GM18505 (cell line): ENCODE measurements at regions not wholly inside any gene's neighbourhood (a gene's known extent, or its start where the extent isn't known, plus 50 kb on each side); places are given as distances from the start of the nearest gene placed in this dataset.
"Not testable (repeated sequence)": the region's sequence is repeated elsewhere in the genome, so short reads cannot be mapped to it uniquely, and the experiment has no call there.

ENCODE experiments used
- ATAC-seq: cut with Tn5 transposase; IDR thresholded peaks from one replicate; pipeline ENCODE4 v1.9.1; 2021; ENCODE audit not compliant: unreplicated experiment
- POLR2A ChIP-seq: IDR thresholded peaks from 4 replicates; pipeline ENCODE4 v1.6.1; 2011; ENCODE audit warnings: borderline replicate concordance; ENCODE audit not compliant: insufficient read depth, insufficient read length; ENCODE audit errors: extremely low read depth

DNA sequence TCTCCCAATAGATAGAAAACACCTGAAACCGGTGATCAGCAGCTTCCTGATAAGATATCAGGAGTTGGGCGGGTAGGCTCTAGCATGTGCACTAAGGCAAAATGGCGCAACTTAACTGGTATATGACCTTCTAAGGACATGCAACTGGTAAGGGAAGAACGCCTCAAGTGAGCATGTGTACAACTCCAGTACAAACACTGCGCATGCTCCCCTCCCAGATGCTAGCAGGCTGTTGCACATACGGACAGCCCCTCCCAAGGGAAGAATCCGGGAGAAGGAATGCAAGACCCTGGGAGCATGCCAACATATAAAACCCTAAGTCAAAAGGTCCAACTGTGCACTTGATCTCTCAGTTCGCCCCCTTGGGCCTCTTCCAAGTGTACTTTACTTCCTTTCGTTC, 110.8 kb downstream of the TSEN15 start:
- TF ChIP-seq POLR2A, result no peak
- ATAC-seq, result no peak

DNA sequence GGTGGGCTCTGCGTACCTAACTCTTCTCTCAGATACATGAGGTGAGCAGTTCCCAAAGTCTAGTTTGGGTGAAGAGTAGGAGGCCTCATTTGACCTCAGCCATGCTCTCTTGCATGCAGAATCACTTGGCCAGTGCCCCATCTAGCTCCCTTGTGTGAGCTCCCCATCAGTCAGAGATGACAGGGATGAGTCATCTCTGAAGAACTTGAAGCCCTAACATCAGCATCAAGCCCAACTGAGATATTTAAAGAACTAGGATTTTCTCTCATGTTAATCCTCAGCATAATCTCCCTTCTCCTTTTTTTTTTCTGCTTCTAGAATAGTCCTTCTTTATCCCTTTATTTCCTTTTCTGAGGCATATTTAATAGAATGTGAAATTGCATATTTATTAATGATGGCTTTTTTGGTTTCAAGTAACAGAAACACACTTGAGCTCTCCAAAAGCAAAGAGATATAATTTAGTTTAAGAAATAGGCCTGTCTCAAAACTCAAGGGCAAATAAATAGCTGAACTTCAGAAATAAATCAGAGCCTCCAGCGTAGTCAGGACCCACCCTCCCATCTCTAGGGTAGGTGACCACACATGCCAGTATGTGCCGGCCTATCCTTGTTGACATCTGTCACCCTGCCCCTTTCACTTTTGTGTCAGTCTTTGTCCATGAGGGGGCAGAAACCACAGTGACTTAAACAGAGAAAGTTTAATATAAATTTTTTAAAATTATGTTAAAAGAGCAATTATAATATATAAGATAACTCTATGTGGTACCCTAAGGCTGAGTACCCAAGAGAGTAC, 112.3 kb downstream of the TSEN15 start:
- no peak for TF ChIP-seq POLR2A
- ATAC-seq, result peak; percentile 90

DNA sequence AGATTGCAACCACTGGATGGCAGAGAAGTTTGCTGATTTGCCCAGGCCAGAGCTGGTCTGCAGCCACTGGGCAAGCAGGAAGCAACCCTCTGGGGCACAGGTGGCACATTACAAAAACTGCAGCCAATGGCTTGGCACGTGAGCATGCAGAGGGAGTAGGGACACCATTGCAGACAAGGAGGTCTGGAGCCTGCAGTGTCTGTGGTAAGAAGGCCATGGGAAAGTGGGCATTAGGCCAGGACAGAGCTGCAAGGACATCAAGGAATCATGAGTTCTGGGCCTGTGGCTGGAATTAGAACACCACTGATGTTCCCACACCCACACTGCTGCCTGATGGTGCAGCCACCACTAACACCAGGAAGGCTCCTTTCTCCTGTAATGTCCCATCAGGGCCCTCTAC, 113.0 kb downstream of the TSEN15 start:
- no peak for TF ChIP-seq POLR2A
- ATAC-seq, result no peak

DNA sequence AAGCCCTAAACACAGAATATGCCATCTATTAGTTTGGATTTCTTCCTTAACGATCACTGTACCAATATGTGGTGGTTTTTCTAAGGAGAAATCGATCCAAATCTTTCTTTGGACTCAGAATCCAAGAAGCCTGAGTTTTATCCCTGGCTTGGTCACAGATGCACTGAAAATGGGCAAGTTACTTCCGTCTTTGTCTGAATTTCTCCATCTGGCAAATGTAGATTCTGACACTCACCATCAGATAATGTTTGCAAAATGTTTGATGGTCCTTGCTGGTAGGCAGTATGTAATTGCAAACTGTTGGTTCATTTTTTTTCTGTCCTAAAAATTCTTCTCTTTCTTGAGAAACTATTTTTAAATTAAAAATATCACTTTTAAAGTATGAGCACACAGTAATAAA, 115.0 kb downstream of the TSEN15 start:
- ATAC-seq, result no peak
- TF ChIP-seq POLR2A, result no peak

DNA sequence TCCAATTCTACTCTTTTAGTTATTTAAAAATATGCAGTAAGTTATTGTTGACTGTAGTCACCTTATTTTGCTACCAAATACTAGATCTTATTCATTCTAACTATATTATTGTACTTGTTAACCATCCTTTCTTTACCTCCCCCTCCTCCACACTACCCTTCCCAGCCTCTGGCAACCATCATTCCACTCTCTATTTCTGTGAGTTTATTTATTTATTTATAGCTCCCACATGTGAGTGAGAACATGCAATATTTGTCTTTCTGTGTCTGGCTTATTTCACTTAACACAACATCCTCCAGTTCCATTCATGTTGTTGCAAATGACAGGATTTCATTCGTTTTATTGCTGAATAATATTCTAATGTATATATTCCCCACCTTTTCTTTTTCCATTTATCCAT, 115.8 kb downstream of the TSEN15 start:
- no peak for ATAC-seq
- no peak for TF ChIP-seq POLR2A

DNA sequence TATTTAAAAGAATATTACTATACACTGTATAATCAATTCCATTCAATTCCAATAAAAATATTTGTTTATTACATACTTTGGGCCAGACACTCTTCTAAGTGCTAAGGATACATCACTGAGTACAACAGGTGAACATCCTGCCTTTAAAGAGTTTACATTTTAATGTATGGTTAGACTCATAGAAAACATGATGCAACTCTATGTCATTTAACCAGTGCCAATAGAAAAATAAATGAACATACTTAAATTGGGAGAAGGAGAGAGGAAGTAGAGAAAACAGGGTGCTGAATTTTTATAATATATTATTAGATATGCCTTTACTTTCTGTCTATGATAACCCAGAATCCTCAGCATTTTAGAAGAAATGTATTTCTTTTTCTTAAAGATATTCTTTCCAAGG, 119.2 kb downstream of the TSEN15 start:
- no peak for TF ChIP-seq POLR2A
- ATAC-seq, result no peak

DNA sequence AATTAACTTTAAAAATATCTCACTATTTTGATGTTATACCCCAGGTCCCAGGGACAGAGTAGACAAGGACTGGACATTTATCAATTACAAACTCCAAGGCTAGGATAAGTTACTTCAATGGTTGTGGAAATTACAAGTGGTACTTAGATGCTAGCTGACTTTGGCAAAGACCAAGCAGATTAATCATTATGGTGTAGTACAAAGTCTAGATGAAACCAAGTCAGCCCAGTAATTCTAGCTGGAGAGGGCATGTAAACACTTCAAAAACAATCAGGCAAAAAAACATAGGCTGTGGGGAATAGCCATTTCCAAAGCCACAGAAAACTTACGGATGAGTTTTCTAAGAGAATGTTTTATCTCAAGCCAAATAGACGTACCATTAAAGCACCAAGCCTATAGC, 124.5 kb downstream of the TSEN15 start:
- ATAC-seq, result no peak
- TF ChIP-seq POLR2A, result no peak

DNA sequence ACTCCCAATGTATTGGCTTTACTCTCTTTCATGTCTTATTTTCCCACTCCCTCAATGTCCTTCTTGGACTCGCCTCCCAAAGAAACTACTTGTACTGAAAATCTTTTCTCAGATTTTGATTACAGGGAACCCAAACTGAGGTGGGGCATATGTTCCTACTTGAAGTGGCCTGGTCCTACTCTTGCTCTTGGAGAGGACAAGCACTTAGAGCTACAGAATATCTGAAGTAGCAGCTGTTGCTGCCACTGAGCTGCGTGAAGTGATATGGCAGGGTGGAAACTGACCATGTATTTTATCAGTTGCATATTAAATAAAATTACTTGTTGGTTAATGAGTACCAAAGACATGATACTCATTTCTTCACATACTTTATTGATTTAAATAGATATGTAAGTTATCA, 129.5 kb downstream of the TSEN15 start:
- ATAC-seq, result no peak
- TF ChIP-seq POLR2A, result no peak

DNA sequence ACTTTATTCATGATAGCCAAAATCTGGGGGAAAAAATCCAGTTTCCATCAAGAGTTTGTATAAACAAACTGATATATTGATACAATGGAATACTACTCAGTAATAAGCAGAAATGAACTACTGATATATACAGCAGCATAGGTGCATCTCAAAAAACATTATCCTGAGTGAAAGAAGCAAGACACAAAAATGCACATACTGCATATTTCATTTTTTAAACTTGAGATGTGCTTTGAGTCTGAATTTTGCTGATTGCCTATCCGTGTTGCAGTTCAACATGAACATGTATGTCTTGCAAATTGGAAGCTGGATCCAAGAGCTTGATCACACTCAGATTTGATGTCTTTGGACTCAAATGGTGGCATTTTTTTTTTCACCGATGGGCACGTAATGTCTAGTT, 132.4 kb downstream of the TSEN15 start:
- TF ChIP-seq POLR2A, result no peak
- ATAC-seq, result no peak

DNA sequence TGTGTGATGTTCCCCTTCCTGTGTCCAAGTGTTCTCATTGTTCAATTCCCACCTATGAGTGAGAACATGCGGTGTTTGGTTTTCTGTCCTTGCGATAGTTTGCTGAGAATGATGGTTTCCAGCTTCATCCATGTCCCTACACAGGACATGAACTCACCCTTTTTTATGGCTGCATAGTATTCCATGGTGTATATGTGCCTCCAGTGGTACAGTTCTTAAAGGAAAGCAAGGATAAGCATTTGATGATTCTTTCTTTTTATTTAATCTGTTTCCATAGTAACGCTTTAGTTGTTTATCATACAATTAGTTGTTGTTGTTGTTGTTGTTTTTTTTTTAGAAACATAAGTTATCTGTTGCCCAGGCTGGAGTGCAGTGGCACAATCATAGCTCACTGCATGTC, 133.1 kb downstream of the TSEN15 start:
- ATAC-seq, result not testable (repeated sequence)

DNA sequence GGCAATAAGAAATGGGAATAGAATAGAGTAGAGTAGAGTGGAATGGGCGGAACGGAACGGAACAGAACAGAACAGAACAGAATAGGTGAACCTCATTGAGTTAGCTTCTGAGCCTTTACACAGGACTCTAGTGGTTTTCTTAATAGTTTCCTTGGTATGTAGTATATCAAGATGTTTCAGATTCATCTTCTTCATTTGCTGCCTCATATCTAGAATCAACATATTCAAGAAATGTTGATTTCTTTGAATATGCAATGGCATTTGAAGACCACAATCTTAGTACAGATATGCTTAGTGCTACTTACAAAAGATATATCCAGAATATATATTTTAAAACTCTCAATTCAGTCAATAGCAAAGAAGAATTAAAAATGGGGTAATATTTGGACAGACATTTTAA, 133.8 kb downstream of the TSEN15 start:
- no peak for ATAC-seq
- TF ChIP-seq POLR2A, result no peak

DNA sequence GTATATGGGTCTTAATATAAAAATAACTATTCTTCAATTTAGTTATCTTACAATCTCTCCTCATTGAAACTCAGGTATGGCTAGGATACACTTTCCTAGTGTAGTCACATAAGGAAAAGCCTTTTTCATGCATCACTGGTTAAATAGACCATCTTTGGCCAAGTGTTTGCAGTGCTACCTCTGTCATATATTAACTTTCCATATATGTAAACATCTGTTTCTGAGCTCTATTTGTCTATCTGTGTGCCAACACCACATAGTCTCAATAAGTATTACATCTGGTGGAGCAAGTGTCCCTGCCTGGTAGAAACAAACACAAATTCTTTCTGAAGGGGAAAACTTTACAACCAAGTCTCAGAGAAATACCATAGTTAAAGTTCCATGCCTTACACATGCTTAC, 134.6 kb downstream of the TSEN15 start:
- no peak for ATAC-seq
- no peak for TF ChIP-seq POLR2A

DNA sequence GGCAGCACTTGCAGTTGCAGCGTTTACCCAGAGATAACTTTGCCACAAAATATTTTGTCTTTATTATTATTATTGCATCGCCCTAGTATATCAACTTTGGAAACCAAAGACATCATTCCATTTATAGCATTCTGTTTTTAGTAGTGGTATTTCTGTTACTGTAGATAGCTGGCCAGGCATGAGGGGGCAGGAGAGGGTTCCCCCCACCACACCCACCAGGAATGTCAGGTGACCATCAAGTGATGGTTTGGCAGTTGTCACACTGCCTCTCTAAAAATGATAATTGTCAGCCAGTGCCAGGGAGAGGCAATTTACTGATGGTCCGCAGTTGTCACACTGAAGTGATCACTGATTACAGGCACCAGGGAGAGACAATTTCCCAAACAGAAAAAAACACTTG, 135.6 kb downstream of the TSEN15 start:
- no peak for ATAC-seq
- TF ChIP-seq POLR2A, result no peak

DNA sequence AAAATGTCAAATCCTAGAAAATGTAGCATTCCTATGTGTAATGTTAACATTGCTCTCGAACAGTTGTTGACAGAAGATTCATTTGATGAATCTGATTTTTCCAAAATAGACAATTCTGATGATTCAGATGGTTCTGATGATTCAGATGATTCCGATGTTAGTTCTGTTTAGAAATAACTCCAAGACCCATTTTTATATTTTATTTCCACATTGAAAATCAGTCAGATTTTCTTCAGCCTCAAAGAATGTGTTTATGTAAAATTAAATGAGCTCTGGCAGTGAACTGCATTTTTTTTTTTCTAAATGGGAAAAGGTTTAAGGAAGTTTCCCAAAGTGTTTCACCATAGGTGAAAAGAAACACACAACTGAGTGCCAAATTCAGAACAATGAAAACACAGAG, 136.5 kb downstream of the TSEN15 start:
- TF ChIP-seq POLR2A, result no peak
- no peak for ATAC-seq

DNA sequence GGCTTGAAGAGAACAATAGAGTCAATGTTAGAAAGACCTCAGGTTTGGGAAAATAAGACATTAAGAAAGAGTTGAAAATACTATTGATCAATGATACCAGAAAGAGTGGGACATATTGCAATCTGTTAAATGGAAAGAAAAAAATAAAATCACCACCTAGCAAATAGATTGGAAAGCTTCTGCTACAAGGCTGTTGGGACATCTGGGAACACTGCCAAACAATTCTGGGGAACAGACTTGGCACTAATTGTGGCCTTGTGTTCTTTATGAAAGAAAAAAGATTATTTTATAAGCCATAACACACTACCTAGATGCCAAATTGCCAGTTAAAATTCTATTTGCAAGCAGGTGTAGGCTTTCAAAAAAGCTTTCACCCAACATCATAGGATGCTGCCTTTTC, 137.8 kb downstream of the TSEN15 start:
- no peak for ATAC-seq
- no peak for TF ChIP-seq POLR2A
